GM12801 (cell line): ENCODE measurements at regions not wholly inside any gene's neighbourhood (a gene's known extent, or its start where the extent isn't known, plus 50 kb on each side); places are given as distances from the start of the nearest gene placed in this dataset.

Experiments
- CTCF ChIP-seq: IDR thresholded peaks from one replicate; pipeline ENCODE4 v1.5.1; 2011; ENCODE audit warnings: control low read depth; ENCODE audit not compliant: insufficient read length; ENCODE audit errors: extremely low read depth

GRCh38 chr9:105836936-105837660, 142.8 kb downstream of the TMEM38B start:
- no peak for TF ChIP-seq CTCF

- TF ChIP-seq CTCF, result no peak
Observed at GRCh38 chr9:105841562-105841961, 147.2 kb downstream of the TMEM38B start.

- TF ChIP-seq CTCF, result no peak
Observed at GRCh38 chr9:105842023-105842644, 147.8 kb downstream of the TMEM38B start.

GRCh38 chr9:105846825-105847224, 152.5 kb downstream of the TMEM38B start:
- TF ChIP-seq CTCF, result no peak

GRCh38 chr9:105850852-105851500, 156.6 kb downstream of the TMEM38B start:
- no peak for TF ChIP-seq CTCF

- TF ChIP-seq CTCF, result no peak
Observed at GRCh38 chr9:105854026-105854782, 159.9 kb downstream of the TMEM38B start.
